ENCODE measurements at regions not wholly inside any gene's neighbourhood (a gene's known extent, or its start where the extent isn't known, plus 50 kb on each side); places are given as distances from the start of the nearest gene placed in this dataset.

DNA sequence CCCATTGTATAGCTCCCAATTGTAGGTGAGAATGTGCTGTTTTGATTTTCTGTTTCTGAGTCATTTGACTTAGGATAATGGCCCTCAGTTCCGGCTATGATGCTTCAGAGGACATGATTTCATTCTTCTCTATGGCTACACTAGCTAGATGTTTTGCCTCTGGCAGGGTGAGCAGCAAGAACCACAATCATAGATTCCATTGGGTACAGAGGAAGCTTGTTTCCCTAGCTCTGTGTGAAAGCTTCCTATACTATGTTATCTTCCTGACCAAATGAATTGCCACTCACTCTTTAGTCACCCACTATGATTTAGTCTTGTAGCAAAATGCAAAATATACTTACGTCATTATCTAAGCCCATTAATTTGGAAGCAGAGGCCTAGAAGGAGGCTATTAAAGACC lies 616.3 kb downstream of the PLA2G4A start:
- TF ChIP-seq, protein P1, sequence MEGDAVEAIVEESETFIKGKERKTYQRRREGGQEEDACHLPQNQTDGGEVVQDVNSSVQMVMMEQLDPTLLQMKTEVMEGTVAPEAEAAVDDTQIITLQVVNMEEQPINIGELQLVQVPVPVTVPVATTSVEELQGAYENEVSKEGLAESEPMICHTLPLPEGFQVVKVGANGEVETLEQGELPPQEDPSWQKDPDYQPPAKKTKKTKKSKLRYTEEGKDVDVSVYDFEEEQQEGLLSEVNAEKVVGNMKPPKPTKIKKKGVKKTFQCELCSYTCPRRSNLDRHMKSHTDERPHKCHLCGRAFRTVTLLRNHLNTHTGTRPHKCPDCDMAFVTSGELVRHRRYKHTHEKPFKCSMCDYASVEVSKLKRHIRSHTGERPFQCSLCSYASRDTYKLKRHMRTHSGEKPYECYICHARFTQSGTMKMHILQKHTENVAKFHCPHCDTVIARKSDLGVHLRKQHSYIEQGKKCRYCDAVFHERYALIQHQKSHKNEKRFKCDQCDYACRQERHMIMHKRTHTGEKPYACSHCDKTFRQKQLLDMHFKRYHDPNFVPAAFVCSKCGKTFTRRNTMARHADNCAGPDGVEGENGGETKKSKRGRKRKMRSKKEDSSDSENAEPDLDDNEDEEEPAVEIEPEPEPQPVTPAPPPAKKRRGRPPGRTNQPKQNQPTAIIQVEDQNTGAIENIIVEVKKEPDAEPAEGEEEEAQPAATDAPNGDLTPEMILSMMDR (IDR thresholded peaks at IDR 0.05; ENCODE audit: low read depth, low read length, missing input control): no peak
- no peak for TF ChIP-seq JUND (IDR thresholded peaks at IDR 0.05)
- no peak for TF ChIP-seq HNF4G (IDR thresholded peaks at IDR 0.05)
- no peak for TF ChIP-seq SP1 (IDR thresholded peaks at IDR 0.05)
- TF ChIP-seq, protein P2, sequence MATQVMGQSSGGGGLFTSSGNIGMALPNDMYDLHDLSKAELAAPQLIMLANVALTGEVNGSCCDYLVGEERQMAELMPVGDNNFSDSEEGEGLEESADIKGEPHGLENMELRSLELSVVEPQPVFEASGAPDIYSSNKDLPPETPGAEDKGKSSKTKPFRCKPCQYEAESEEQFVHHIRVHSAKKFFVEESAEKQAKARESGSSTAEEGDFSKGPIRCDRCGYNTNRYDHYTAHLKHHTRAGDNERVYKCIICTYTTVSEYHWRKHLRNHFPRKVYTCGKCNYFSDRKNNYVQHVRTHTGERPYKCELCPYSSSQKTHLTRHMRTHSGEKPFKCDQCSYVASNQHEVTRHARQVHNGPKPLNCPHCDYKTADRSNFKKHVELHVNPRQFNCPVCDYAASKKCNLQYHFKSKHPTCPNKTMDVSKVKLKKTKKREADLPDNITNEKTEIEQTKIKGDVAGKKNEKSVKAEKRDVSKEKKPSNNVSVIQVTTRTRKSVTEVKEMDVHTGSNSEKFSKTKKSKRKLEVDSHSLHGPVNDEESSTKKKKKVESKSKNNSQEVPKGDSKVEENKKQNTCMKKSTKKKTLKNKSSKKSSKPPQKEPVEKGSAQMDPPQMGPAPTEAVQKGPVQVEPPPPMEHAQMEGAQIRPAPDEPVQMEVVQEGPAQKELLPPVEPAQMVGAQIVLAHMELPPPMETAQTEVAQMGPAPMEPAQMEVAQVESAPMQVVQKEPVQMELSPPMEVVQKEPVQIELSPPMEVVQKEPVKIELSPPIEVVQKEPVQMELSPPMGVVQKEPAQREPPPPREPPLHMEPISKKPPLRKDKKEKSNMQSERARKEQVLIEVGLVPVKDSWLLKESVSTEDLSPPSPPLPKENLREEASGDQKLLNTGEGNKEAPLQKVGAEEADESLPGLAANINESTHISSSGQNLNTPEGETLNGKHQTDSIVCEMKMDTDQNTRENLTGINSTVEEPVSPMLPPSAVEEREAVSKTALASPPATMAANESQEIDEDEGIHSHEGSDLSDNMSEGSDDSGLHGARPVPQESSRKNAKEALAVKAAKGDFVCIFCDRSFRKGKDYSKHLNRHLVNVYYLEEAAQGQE (IDR thresholded peaks at IDR 0.05): no peak
- TF ChIP-seq, protein P3, sequence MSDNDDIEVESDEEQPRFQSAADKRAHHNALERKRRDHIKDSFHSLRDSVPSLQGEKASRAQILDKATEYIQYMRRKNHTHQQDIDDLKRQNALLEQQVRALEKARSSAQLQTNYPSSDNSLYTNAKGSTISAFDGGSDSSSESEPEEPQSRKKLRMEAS (IDR thresholded peaks at IDR 0.05): no peak
- TF ChIP-seq GABPA (IDR thresholded peaks at IDR 0.05 in 1 of 2, conservative IDR thresholded peaks at IDR 0.05 in 1 of 2): no peak
- TF ChIP-seq ATF3 (IDR thresholded peaks at IDR 0.05): no peak

Measured in liver (tissue), 3 donors.